GM19099 (cell line): ENCODE measurements at regions not wholly inside any gene's neighbourhood (a gene's known extent, or its start where the extent isn't known, plus 50 kb on each side); places are given as distances from the start of the nearest gene placed in this dataset.

Experiments used
- POLR2A ChIP-seq: IDR thresholded peaks from 3 replicates; pipeline ENCODE4 v1.6.1; 2011; ENCODE audit warnings: low read depth; ENCODE audit not compliant: insufficient read length; ENCODE audit errors: extremely low read depth

- no peak for TF ChIP-seq POLR2A
Observed at GRCh38 chr17:77480509-77481215, 339.9 kb downstream of the SEC14L1 start.

- no peak for TF ChIP-seq POLR2A
Observed at GRCh38 chr17:77481476-77482374, 341.0 kb downstream of the SEC14L1 start.

- TF ChIP-seq POLR2A, result no peak
Observed at GRCh38 chr17:77482375-77483127, 341.8 kb downstream of the SEC14L1 start.

- no peak for TF ChIP-seq POLR2A
Observed at GRCh38 chr17:77483128-77483598, 342.4 kb downstream of the SEC14L1 start.

- TF ChIP-seq POLR2A, result no peak
Observed at GRCh38 chr17:77484111-77484510, 343.3 kb downstream of the SEC14L1 start.

GRCh38 chr17:77485089-77485833 is 344.5 kb downstream of the SEC14L1 start:
- TF ChIP-seq POLR2A, result no peak

GRCh38 chr17:77487211-77487629 is 346.5 kb downstream of the SEC14L1 start:
- TF ChIP-seq POLR2A, result no peak

- no peak for TF ChIP-seq POLR2A
Observed at GRCh38 chr17:77487677-77488530, 347.1 kb downstream of the SEC14L1 start.

GRCh38 chr17:77488531-77489238 is 347.9 kb downstream of the SEC14L1 start:
- TF ChIP-seq POLR2A, result no peak

GRCh38 chr17:77489239-77489892 is 348.6 kb downstream of the SEC14L1 start:
- no peak for TF ChIP-seq POLR2A

GRCh38 chr17:77489893-77490255 is 349.1 kb downstream of the SEC14L1 start:
- no peak for TF ChIP-seq POLR2A

- TF ChIP-seq POLR2A, result no peak
Observed at GRCh38 chr17:77490361-77491183, 349.8 kb downstream of the SEC14L1 start.
